HG02763 (cell line): ENCODE measurements at regions not wholly inside any gene's neighbourhood (a gene's known extent, or its start where the extent isn't known, plus 50 kb on each side); places are given as distances from the start of the nearest gene placed in this dataset.
"Not testable (repeated sequence)": the region's sequence is repeated elsewhere in the genome, so short reads cannot be mapped to it uniquely, and the experiment has no call there.

ENCODE experiments used
- ATAC-seq: cut with Tn5 transposase; IDR thresholded peaks from one replicate; pipeline ENCODE4 v1.9.1; 2021; ENCODE audit warnings: mild to moderate bottlenecking, moderate library complexity; ENCODE audit not compliant: unreplicated experiment

DNA sequence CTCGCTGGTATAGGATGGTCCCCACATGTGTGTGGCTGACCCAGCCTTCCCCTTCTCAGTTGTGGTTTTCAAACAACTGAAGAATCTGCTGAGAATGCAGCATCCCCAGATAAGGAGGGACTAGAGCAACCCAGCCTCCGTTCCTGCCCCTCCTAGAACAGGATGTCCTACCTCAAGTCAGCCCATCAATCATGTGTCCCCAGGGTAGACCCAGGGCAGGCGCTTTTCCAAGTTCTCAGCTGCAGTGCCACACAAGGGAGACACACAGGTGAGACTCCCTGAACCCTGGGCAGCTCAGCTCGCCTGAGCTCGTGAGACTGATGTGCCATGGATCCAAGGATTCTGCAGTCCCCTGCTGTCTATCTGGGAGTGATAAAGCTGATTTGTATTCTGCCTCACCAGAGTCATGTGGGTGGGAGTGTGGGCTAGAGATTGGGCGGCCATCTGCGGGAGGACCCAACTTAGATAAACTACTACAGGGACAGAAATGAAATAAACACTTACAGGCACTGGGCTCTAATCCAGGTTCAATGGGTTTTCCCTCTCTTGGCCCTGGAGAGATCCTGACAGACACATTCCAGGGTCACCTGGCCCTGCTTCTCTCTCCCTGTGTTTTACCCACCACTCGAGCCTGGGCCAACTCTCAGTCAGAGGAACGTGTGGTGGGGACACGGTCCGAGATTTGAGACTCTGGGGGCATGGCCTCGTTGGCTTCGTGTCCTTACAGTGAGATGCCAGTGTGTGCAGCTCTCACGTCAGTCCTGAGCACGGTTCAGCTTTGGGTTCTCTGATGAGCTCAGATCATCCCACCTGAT is 303.5 kb upstream of the SFSWAP start:
- no peak for ATAC-seq

DNA sequence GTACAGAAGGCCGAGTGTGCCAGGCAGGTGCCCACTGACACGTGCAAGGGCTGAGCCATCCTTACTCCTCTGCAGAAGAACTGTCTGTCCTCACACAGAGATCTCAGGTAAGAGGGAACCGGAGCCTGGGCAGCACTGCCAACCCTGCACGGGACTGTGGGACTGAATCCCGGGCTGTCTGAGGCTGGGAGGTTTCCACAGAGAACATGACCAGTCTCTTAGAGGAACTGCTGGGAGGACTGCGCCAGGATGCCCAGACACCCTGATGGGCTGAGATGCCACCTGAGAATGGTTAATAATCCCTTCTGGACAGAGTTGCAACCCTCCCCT is 302.9 kb upstream of the SFSWAP start:
- ATAC-seq: no peak

DNA sequence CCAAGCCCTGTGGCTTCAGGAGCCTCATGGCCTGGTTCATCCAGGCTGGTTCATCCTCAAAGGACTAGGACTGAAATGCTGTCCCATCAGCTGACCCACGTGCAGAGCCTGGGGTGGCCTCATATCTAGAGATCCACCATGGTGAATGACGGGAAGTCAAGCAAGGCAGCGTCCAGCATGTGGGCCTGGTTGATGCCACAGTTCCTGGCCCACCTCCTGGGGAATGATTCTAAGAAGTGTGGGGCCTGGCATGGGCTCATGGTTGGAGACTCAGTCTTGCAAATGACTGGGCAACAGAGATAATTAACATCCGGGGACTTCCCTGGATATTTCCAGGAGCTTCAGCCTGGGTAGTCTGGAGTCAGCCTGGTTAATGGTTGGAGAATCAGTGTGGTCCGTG is 302.4 kb upstream of the SFSWAP start:
- ATAC-seq: no peak

DNA sequence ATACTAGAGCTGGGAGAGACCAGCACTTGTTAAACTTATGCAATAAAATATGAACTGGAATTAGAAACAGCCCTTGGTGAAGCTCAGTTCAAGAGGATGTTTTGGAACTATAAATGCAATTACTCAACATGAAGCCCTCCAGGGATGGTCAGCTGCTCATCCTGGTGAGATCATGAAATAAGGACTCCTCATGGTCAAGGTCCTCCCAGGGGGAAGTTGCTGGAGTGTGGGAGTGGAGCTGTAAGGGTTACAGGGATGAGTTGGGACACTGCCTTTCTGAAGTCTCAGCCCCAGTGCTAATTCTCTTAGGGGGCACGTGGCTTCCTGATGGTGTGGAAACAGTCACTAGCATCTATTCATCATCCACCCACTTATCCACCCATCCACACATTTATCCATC is 301.7 kb upstream of the SFSWAP start:
- ATAC-seq: no peak

DNA sequence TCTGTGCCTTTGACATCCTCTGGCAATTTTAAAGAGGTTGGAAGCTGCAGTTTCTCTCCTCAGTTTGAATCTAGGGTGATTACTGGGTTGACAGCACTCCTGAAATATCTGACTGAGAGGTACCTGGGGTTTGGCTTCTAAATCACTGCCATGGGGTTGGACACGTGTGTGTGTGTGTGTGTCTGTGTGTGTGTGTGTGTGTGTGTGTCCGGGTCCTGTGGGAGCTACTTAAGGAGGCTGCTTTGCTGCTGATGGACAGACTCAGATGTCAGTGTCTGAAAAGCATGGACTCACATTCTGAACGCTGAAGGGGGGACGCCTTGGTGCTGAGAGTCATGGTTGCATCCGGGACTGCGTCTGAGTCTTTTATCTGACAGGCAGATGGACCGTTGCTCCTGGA is 299.1 kb upstream of the SFSWAP start:
- ATAC-seq: not testable (repeated sequence)

DNA sequence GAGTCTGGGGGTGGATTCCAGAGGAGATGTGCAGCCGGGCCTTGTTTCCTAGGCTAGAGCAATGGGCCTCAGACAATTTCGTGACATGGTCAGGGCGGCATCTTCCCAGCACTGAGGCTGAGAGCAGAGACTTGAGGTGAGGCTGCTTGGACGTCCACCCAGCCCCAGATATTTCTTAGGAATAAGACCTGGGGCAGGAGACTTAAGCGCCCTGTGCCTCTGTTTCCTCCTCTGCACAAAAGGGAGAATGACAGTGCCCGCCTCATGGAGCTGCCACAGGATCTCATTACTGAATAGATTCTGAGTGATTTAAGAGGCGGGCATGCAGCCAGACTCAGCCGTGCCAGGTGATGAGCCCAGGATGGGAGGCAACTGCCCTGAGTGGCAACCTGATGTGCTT is 297.9 kb upstream of the SFSWAP start:
- ATAC-seq: no peak

DNA sequence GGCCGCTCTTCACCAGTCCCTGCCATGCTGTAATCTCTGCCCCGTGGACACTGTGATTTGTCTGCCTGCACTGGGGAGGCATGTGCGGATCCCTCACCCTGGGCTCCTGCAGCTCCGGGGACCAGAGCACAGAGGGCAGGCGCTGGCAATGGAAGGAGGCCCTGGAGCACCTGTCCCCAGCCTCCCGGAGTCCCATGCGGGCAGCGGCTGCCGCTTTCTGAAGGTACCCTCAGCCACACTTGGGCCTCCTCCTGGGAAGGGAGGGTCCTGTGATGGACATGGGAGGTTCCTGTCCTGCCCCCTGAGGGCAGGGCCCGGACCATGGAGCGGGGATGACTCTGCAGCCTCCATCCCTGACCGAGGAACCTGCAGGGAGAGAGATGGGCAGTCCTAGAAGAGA is 297.4 kb upstream of the SFSWAP start:
- ATAC-seq: no peak

DNA sequence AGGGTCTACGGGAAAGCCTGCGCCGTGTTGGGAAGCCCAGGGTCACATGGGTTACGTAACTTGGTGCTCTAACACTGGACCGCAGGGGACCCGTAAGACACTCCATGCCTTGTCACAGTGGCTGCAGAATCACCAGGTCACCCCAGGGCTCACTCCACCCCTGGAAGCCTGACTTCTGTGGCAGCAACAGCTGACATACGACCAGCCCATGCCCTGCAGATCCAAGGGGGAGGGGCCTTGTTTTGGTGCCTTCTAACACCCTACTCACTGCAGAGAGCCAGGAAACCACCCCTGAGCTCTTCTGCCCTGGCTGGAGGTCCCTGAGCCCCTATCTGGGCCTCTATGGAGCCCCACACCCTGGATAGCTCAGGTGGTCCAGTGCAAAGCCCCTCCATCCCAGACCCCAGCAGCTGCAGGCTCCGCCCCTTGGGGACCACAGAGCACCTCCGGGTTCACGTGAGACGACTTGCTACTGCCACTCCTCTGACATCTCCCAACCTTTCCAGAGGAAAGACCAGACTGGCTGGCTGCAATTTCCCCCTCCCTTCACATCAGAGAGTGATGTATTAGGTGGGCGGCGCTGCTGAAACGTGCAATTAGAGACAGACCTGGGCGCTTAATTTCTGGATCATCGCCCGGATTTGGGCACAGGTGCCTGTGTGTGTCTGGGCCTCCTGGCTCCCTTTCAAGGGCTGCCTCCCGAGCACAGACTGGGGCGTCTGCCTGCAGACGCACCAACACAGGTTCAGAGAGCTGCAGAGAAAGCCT is 296.6 kb upstream of the SFSWAP start:
- ATAC-seq: not testable (repeated sequence)

DNA sequence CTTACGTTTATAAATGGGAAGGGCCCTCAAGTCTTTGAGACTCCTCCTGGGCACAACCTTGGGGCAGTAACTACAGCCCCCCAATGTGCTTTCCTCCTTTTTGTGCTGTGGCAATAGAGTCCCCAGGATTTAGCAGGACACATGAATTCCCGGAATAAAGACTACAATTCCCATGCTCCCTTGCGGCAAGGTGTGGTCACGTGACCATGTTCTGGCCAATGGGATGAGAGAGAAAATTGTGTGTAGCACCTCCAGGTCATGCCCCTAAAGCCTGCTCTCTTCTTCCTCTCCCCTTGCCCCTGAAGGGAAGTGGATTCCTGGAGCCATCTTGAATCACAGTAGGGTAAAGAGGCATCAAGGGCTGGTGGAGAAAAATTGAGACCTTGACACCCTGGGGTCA is 295.1 kb upstream of the SFSWAP start:
- ATAC-seq: no peak

DNA sequence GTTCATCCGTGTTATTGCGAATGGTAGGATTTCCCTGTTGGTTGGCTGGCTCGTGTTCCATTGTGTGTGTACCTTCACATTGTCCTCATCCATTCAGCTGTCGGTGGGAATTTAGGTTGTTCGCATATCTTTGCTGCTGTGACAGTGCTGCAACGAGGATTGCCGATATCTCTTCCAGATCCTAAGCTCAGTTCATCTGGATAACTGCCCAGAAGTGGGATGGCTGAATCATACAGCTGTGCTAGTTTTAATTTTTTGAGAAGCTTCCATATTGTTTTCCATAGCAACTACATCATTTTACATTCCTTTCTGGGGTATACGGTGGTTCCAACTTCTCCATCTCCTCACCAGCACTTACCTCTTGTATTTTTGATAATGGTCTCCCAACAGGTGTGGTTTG is 292.8 kb upstream of the SFSWAP start:
- no peak for ATAC-seq

DNA sequence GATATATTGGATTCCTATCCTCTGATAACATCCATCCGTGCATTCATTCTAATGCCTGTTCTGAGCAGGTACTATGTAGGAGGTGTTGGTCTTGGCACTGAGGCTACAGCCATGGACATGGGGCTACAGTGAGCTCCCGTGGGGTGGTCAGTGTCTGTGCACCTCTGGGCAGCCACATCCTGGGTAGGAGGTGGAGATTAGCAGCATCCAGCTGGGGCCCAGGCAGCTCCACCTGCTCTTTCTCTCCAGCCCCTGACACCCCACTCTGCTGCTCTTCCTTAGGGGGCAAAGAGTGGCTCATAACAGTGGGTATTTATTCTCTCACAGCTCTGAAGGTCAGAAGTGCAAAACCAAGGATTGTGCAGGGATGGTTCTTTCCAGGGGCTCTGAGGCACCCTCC is 292.0 kb upstream of the SFSWAP start:
- ATAC-seq: no peak

DNA sequence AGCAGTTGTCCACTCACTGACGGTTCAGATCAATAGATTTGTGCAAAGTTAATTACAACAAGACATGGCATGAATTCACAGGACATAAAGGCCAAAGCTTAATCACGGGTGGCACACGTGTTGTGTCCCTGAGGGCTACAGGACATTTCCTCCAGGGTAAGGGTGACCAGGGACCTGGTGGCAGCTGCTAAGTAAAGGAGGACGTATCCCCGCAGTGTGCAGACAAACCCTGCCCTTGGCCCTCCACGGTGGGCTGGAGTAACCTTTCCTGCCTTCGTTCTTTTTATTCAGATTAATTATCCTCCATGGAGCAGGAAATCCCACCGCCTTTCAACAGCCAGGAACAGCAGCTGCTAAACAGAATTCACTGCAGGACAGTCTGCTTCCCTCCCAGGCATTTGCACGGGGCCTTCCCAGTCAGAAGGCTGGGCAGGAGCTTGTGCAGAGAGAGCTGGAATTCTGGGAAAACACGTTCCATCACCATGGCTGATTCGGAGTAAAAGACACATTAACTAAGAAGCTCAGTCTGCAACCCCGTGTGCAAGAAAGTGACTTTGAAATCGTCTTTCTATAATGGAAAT is 289.9 kb upstream of the SFSWAP start:
- no peak for ATAC-seq

DNA sequence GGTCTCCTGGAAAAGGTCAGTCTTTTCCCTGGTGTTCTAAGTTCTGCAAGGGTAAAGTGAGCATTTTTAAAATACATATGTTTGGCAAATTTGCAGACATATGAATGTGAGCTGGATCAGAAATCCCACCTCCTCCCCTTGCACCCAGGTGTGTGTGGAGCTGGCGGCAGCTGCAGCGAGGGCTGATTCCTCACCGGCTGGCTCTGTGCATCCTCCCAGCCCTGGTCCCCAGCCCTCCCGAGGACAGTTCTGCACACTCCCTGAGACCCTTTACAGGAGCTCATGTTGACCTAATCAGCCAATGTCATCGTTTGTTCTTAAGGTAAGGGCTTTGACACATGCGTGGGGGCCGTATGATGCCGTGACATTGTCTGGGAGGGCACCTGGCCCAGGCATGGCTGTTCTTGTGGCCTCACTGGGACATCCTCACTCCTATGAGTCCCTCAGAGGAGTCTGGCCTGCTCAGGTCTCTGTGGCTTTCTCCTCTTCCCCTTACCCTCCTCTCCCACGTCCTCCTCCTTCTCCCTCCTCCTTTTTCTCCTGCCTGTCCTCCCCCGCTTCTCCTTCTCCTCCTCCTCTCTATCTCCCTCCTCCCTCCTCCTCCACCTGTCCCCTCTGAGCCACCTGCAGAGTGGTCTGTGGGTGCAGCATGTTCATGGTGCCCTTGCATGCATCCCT is 289.2 kb upstream of the SFSWAP start:
- no peak for ATAC-seq

DNA sequence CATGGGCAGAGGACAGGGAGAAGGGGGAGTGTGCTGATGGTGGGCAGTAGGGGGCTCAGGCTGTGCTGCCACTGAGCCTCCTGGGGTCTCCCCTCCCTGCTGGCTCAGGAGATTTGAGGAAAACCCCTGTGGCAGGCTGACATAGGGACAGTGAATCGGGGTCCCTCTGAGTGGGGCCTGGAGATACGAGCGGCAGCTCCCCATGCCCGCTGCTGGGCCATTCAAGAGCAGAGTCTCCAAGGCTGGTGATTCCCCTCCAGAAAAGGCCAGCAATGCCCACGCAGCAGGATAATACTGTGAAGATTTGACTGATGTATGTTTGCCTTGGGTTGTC is 288.7 kb upstream of the SFSWAP start:
- ATAC-seq: no peak

DNA sequence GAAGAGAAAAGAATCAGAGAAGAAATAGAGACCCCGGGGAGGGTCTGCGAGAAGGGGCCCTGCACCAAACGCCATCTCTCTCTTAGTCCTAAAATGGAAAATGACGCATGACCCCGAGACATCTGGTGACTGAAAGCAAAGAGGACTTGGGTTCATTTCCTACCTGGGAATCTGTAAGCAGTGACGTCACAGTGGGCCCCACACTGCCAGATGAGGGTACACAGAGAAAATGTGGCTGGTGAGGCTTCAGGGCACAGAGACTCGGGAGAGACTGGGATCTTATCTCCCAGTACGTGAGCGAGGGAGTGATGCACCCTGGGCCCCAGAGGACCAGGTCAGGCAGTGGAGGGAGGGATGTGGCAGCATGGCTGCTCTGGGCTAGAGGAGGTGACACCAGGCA is 288.1 kb upstream of the SFSWAP start:
- no peak for ATAC-seq

DNA sequence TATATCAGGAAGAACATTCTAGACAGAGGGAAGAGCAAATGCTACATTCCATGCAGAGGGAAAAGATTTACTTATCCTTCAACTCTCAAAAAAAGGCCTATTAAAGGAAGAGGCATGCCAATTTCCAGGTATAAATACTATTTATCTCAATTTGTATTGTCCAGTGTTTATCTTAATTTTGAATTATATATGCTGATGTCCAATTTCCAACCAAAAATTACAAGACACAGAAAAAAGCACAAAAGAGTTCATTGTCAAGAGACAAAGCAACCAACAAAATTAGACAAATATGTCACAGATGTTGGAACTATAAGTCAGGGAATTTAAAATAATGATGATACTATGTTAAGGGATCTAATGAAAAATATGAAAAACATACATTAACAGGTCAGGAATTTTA is 286.6 kb upstream of the SFSWAP start:
- ATAC-seq: no peak

DNA sequence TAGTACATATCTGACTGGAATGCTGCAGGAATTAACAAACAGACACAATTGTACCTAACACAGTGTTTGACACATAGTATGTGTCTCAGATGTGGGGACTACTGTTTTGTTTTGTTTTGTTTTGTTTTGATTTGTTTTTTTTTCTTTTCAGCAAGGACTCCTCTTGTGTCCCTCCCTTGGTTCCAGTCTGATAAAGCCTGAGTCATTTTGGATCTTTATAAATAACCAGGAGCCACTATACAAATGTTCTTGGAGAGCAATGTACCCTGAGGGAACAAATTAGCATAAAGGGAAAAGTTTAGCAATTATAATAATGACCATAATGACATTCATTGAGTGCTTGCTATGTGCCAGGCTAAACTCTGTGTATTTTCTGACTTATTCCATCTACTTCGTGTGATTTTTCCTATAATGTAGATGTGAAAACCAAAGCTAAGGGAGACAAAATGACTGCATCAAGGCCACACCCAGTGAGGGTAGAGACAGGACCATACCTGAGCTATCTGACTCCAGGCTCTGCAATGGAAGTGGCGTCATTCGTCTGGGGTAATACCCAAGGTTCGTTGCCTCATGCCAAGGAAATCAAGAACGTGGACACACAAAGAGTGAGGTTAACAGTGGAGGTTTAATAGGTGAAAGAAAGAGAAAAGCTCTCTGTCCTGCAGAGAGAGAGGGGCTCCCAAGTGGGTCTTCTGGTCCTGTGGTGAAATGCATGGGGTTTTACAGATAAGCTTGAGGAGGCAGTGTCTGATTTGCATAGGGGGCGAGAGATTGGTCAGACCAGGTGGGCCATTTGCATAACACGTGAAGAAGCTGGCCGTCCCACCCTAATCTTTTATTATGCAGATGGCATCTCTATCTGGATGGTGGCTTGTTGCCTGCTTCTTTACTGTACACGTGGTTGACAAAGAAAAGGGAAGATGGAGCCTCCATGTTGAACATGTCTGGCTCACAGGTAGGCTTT is 285.5 kb upstream of the SFSWAP start:
- no peak for ATAC-seq

DNA sequence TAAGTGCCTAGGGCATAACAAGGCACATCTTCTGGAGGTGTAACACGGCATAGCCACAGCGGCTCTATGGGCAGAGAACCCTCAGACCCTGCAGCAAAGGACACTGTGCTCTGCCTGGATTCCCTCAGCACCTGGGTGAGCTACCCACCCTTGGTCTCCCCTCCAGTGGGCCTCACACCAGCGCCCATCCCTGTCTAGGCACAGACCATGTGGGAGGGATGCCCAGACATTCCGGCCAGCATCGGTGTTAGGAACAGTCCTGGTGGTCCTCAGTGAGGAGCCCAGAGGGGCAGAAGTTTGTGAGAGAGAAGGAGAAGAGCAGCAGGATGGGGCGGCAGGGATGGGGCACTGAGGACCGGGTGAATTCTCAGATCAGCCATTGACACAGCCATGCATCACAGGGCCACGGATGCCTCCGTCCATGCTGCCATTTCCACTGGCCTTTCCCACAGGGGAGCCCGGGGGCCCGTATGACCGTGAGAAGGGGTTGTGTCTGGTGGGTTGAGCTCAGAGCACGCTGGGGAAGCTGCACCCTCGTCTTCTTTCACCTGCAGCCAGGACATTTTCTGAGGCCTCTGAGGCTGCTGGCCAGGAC is 282.7 kb upstream of the SFSWAP start:
- ATAC-seq: no peak

DNA sequence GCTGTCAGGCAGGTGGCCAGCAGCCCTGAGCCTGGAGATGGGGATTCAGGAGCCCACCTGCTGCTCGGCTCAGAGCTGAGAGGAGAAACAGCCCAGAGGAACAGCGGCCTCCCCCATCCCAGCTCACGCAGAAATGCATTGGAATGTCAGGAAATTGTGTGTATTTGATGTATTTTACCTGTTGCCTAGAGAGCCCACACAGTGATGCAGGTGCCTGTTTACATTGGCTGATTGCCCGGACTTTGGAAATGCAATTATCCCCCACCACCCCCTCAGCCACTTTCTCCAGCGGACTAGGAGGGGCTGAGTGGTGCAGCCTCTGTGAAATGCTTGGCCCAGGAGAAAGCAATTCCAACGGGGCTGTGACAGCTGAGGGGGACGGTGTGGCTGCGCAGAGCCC is 281.7 kb upstream of the SFSWAP start:
- ATAC-seq: not testable (repeated sequence)

DNA sequence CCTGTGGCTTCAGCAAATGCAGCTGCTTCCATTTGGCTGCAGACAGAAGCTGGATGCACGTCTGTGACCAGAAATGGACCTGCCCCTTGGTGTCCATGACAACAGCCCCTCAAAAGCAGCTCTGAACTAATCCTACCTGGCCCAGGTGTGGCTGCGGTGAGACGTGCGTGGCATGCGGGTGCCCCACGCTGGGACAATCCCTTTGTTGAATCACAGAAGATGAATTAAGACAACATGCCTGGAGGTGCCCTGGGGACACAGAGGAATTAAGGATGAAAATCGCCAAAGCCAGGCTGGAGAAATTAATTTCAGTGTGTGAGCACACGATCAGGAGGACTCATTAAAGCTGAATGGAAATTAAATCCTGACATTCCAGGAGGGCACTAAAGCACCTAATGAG is 281.2 kb upstream of the SFSWAP start:
- not testable (repeated sequence) for ATAC-seq
